Nephron (organoid): ENCODE measurements at regions not wholly inside any gene's neighbourhood (a gene's known extent, or its start where the extent isn't known, plus 50 kb on each side); places are given as distances from the start of the nearest gene placed in this dataset.

Experiments
- H3K27ac Mint-ChIP-seq, 3 experiments: 2 replicates each; pipeline ENCODE4 v1.8.0; 2020; ENCODE audit warnings: mixed read lengths in 3 of 3, mild to moderate bottlenecking in 2 of 3, moderate library complexity in 1 of 3
- H3K27me3 Mint-ChIP-seq: 2 replicates; pipeline ENCODE4 v1.8.0; 2021; ENCODE audit warnings: low read depth, mild to moderate bottlenecking, moderate library complexity, mixed read lengths
- H3K36me3 Mint-ChIP-seq: 2 replicates; pipeline ENCODE4 v1.8.0; 2020; ENCODE audit warnings: low read depth, mixed read lengths
- H3K4me1 Mint-ChIP-seq: 2 replicates; pipeline ENCODE4 v1.8.0; 2020; ENCODE audit warnings: mixed read lengths
- H3K4me3 Mint-ChIP-seq, 3 experiments: 2 replicates each; pipeline ENCODE4 v1.8.0; 2020; ENCODE audit warnings: mild to moderate bottlenecking in 3 of 3, mixed read lengths in 3 of 3, moderate library complexity in 2 of 3
- H3K9me3 Mint-ChIP-seq: 2 replicates; pipeline ENCODE4 v1.8.0; 2020; ENCODE audit warnings: mixed read lengths
- TF ChIP-seq, protein P1 (sequence below), 3 experiments: fragments of 200-600 bp; sonication (generic); IDR thresholded peaks; one replicate each; pipeline ENCODE4 v1.5.0; 2021; ENCODE audit warnings: antibody characterized with exemption in 3 of 3; ENCODE audit not compliant: unreplicated experiment in 3 of 3

DNA sequence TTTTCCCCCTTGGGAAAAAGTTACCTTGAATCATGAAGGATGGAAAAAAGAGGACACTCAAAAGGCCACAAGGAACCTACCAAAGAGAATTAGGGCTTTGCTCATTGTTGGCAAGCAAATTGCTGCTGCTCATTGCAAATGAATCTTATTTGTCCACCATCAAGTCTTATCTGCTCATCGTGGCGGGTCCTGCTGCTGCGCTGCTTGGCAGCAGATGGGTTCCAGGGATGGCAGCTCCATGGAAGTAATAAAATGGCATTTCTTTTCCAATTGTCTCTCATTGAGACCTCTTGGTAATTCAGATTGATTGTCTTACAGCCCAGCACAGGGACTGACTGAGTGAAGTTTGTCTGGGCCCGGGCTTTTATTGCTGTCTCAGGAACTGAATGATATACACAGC lies 118.7 kb downstream of the MRM1 start:
- Mint-ChIP-seq H3K4me1 (peaks cover 6% of the 10 kb centered on the region), H3K27ac (no peak overlapping the region), H3K27me3 (no peaks in the 10 kb centered on the region), H3K36me3 (no peaks in the 10 kb centered on the region), H3K4me3 (no peak overlapping the region), H3K9me3 (no peaks in the 10 kb centered on the region)
- TF ChIP-seq, protein P1, sequence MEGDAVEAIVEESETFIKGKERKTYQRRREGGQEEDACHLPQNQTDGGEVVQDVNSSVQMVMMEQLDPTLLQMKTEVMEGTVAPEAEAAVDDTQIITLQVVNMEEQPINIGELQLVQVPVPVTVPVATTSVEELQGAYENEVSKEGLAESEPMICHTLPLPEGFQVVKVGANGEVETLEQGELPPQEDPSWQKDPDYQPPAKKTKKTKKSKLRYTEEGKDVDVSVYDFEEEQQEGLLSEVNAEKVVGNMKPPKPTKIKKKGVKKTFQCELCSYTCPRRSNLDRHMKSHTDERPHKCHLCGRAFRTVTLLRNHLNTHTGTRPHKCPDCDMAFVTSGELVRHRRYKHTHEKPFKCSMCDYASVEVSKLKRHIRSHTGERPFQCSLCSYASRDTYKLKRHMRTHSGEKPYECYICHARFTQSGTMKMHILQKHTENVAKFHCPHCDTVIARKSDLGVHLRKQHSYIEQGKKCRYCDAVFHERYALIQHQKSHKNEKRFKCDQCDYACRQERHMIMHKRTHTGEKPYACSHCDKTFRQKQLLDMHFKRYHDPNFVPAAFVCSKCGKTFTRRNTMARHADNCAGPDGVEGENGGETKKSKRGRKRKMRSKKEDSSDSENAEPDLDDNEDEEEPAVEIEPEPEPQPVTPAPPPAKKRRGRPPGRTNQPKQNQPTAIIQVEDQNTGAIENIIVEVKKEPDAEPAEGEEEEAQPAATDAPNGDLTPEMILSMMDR (IDR thresholded peaks at IDR 0.05; ENCODE audit: unreplicated experiment in 3 of 3) = no peak

DNA sequence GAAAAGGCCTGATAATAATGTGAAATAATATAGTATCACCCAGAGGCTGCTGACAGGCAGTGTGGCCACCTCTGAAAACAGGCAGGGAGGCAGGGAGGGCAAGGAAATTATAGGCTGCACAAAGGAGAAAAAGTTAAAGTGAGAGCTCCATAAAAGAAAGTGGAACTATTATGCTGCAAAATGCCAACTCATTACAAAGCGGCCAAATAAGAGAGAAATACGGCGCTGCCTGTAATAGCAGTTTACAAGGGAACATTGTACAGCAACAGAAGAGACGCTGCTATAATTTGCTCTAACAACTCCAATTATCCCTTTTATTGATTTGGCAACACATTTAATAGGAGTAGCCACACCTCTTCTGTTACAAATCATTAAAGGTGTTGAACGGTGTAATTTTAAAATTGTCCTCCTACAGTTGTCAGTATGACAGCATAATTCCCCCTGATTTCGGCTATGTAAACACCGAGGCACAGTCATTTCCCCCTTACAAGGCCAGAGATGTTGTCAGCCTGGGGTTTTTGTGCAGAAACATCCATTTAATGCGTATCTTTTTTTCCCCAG lies 120.3 kb downstream of the MRM1 start:
- Mint-ChIP-seq H3K27me3 (peaks cover 2% of the 10 kb centered on the region), H3K4me1 (peaks cover 6% of the 10 kb centered on the region), H3K27ac (peak overlapping the region; percentile 23 to 83 (median 67)), H3K36me3 (no peaks in the 10 kb centered on the region), H3K9me3 (no peaks in the 10 kb centered on the region), H3K4me3 (peak overlapping the region; percentile 77 to 80 (median 78))
- TF ChIP-seq, protein P1 (IDR thresholded peaks at IDR 0.05; ENCODE audit: unreplicated experiment in 3 of 3) = no peak

DNA sequence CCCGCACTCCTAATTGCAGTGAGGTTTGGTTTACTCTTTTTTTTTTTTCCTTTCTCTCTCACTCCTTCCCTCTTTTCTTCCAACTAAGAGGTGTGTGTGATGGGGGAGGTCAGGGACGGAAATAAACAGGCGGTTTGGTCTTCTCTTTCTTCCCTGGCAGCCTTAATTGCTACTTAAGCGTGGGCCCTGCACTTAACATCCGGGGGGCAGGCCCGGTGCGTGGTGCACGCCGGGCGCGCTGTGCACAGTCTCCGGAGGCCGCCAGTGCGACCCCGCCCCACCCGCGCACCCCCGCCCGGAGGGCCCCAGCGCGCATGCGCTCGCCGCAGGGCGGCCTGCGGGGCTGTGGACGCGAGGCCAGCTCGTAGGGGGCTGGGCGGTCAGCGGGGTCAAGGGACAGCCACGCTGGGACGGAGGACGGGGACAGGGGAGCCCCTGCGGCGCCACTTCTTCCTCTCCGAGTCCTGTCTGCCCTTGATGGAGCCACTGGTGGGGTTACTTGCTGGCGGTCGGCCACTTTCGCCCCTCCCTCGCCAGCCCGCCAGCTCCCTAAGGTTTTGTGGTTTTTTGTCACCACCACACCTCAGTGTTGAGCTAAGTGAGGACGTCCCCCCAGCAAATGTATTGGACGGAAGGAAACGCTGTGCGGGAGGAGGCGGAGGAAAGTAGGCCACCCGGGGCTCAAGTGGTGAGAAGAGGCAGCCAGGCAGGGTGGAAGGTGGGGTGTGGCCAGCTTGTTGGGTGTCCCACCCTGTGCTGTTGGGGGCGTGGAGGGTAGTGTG lies 120.9 kb downstream of the MRM1 start:
- Mint-ChIP-seq H3K4me1 (peaks cover 6% of the 10 kb centered on the region), H3K27me3 (peaks cover 9% of the 10 kb centered on the region), H3K4me3 (peak overlapping the region; percentile 77 to 80 (median 78)), H3K36me3 (no peaks in the 10 kb centered on the region), H3K27ac (peak overlapping the region; percentile 23 to 83 (median 67)), H3K9me3 (no peaks in the 10 kb centered on the region)
- TF ChIP-seq, protein P1 (IDR thresholded peaks at IDR 0.05; ENCODE audit: unreplicated experiment in 3 of 3) = no peak

DNA sequence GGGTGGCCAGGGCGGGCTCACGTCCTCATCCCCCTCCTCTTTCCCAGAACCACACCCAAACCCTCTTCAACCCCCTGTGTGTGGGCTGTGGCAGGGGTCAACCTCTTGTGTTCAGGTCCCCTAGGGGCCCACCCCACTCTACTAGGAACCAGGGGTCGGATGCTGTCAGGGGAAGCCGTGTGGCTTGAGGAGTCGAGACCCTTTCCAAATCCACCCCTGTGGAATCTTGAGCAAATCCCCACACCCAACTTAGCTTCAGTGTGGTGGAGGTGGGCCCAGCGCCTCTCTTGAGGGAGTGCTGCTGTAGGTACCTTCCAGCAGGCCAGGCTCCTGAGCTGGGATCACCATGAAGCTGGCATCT lies 121.5 kb downstream of the MRM1 start:
- H3K27ac Mint-ChIP-seq = no peak overlapping the region
- no peaks in the 10 kb centered on the region for H3K9me3 Mint-ChIP-seq
- H3K27me3 Mint-ChIP-seq = peaks cover 14% of the 10 kb centered on the region
- TF ChIP-seq, protein P1 (IDR thresholded peaks at IDR 0.05; ENCODE audit: unreplicated experiment in 3 of 3) = no peak
- H3K4me1 Mint-ChIP-seq = peaks cover 10% of the 10 kb centered on the region
- peak overlapping the region in 2 of 3 experiments; percentile 39 to 50 for H3K4me3 Mint-ChIP-seq
- H3K36me3 Mint-ChIP-seq = no peaks in the 10 kb centered on the region

DNA sequence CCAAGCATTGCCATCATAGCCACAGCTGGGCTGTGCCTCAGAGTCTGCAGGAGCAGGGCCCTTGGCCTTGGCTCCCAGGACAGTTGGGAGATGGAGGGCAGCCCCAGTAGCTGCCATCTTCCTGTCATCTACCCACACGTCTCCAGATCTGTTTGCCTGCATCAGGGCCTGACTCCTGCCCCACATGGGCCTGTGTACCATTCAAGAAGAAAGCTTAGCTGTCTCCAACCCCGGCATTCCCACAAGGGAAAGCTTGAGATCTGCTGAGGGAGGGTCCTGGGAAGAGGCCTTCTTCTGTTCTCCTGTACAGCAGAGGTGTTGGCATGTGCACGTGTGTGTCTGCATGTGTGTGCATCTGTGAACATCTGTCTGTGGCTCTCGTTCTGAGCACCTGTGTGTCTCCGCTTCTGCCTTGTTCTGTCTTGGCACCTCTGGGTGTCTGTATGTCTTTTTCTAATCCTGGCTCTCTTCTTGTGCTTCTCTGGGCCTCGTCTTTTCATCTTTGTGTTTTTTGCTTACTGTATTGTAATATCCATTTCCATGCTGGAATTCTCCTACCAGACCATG lies 122.2 kb downstream of the MRM1 start:
- Mint-ChIP-seq H3K4me1 (peaks cover 17% of the 10 kb centered on the region), H3K4me3 (peak overlapping the region; percentile 10 to 53 (median 52)), H3K27me3 (peaks cover 21% of the 10 kb centered on the region), H3K36me3 (no peaks in the 10 kb centered on the region), H3K9me3 (no peaks in the 10 kb centered on the region), H3K27ac (peak overlapping the region in 2 of 3 experiments; percentile 11 to 20)
- TF ChIP-seq, protein P1 (IDR thresholded peaks at IDR 0.05; ENCODE audit: unreplicated experiment in 3 of 3) = no peak
